SK-N-SH treated with all-trans-retinoic acid at 6 μM for 48 hours (cell line): ENCODE measurements at regions not wholly inside any gene's neighbourhood (a gene's known extent, or its start where the extent isn't known, plus 50 kb on each side); places are given as distances from the start of the nearest gene placed in this dataset.

Source experiments
- ESRRG ChIP-seq: fragments of 250-450 bp; sonication (Bioruptor Pico); IDR thresholded peaks from 2 replicates; pipeline ENCODE4 v1.6.1; 2021; ENCODE audit warnings: mild to moderate bottlenecking
- ISL1 ChIP-seq: fragments of 250-450 bp; sonication (Bioruptor Pico); IDR thresholded peaks from 2 replicates; pipeline ENCODE4 v2.1.2; 2022; ENCODE audit warnings: mild to moderate bottlenecking, moderate library complexity
- PPARA ChIP-seq: fragments of 250-450 bp; sonication (Bioruptor Pico); IDR thresholded peaks from 2 replicates; pipeline ENCODE4 v1.5.0; 2020; ENCODE audit warnings: mild to moderate bottlenecking, borderline replicate concordance
- RARB ChIP-seq: fragments of 250-450 bp; sonication (Bioruptor Pico); IDR thresholded peaks from 2 replicates; pipeline ENCODE4 v1.8.0; 2021; ENCODE audit warnings: mild to moderate bottlenecking, moderate library complexity
- TCF4 ChIP-seq: fragments of 250-450 bp; sonication (Bioruptor Pico); IDR thresholded peaks from 2 replicates; pipeline ENCODE4 v1.8.0; 2021; ENCODE audit warnings: mild to moderate bottlenecking, moderate library complexity, borderline replicate concordance
- TOX ChIP-seq: fragments of 250-450 bp; sonication (Bioruptor Pico); IDR thresholded peaks from 2 replicates; pipeline ENCODE4 v1.8.0; 2021; ENCODE audit warnings: mild to moderate bottlenecking, moderate library complexity, borderline replicate concordance
- ZC3H10 ChIP-seq: fragments of 250-450 bp; sonication (Bioruptor Pico); IDR thresholded peaks from 2 replicates; pipeline ENCODE4 v1.5.1; 2021; ENCODE audit warnings: mild to moderate bottlenecking, moderate library complexity
- ZNF70 ChIP-seq: fragments of 450-650 bp; formaldehyde crosslinking; IDR thresholded peaks from 2 replicates; pipeline ENCODE4 v1.5.0; 2020; ENCODE audit warnings: mild to moderate bottlenecking, moderate library complexity
- ZNF8 ChIP-seq: fragments of 450-650 bp; formaldehyde crosslinking; IDR thresholded peaks from 2 replicates; pipeline ENCODE4 v1.5.0; 2020; ENCODE audit warnings: mild to moderate bottlenecking, moderate library complexity
- TF ChIP-seq, protein P1 (sequence below): fragments of 250-450 bp; sonication (Bioruptor Pico); IDR thresholded peaks from 2 replicates; pipeline ENCODE4 v1.5.1; 2021; ENCODE audit warnings: mild to moderate bottlenecking, moderate library complexity
- TF ChIP-seq, protein P2 (sequence below): fragments of 250-450 bp; sonication (Bioruptor Pico); IDR thresholded peaks from 2 replicates; pipeline ENCODE4 v1.5.1; 2020; ENCODE audit warnings: low read depth, mild to moderate bottlenecking, moderate library complexity
- TF ChIP-seq, protein P3 (sequence below): fragments of 250-450 bp; sonication (Bioruptor Pico); IDR thresholded peaks from 2 replicates; pipeline ENCODE4 v1.8.0; 2021; ENCODE audit warnings: low read depth, mild to moderate bottlenecking, moderate library complexity, borderline replicate concordance

DNA sequence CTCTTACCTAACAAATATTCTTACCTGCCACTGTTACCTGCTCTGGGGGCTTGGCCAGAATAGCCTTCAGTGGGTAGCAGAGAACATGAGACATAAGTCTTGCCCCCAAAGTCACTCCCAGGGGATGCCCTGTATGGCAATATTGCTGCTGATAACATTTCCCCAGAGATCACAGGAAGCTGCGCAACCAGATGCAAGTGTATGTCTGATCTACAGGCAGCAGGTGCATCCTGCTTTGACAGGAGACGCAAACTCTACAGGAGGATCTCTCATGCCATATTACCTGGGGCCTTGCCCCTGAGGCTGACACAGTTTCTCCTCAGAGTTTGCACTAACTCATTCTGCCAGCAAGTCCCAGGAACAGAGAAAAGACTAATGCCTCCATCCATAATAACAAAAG lies 174.4 kb upstream of the LPP start:
- TF ChIP-seq, protein P1, sequence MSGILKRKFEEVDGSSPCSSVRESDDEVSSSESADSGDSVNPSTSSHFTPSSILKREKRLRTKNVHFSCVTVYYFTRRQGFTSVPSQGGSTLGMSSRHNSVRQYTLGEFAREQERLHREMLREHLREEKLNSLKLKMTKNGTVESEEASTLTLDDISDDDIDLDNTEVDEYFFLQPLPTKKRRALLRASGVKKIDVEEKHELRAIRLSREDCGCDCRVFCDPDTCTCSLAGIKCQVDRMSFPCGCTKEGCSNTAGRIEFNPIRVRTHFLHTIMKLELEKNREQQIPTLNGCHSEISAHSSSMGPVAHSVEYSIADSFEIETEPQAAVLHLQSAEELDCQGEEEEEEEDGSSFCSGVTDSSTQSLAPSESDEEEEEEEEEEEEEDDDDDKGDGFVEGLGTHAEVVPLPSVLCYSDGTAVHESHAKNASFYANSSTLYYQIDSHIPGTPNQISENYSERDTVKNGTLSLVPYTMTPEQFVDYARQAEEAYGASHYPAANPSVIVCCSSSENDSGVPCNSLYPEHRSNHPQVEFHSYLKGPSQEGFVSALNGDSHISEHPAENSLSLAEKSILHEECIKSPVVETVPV (CRISPR knock-in tag): no peak
- TF ChIP-seq PPARA (CRISPR knock-in tag) (no peak), ZNF70 (CRISPR knock-in tag) (no peak), ISL1 (CRISPR knock-in tag) (no peak), TOX (CRISPR knock-in tag) (no peak), RARB (CRISPR knock-in tag) (no peak), TCF4 (CRISPR knock-in tag) (no peak), ESRRG (CRISPR knock-in tag) (no peak), ZC3H10 (CRISPR knock-in tag) (no peak), ZNF8 (CRISPR knock-in tag) (no peak)
- TF ChIP-seq, protein P2, sequence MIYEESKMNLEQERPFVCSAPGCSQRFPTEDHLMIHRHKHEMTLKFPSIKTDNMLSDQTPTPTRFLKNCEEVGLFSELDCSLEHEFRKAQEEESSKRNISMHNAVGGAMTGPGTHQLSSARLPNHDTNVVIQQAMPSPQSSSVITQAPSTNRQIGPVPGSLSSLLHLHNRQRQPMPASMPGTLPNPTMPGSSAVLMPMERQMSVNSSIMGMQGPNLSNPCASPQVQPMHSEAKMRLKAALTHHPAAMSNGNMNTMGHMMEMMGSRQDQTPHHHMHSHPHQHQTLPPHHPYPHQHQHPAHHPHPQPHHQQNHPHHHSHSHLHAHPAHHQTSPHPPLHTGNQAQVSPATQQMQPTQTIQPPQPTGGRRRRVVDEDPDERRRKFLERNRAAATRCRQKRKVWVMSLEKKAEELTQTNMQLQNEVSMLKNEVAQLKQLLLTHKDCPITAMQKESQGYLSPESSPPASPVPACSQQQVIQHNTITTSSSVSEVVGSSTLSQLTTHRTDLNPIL (CRISPR knock-in tag): no peak
- TF ChIP-seq, protein P3, sequence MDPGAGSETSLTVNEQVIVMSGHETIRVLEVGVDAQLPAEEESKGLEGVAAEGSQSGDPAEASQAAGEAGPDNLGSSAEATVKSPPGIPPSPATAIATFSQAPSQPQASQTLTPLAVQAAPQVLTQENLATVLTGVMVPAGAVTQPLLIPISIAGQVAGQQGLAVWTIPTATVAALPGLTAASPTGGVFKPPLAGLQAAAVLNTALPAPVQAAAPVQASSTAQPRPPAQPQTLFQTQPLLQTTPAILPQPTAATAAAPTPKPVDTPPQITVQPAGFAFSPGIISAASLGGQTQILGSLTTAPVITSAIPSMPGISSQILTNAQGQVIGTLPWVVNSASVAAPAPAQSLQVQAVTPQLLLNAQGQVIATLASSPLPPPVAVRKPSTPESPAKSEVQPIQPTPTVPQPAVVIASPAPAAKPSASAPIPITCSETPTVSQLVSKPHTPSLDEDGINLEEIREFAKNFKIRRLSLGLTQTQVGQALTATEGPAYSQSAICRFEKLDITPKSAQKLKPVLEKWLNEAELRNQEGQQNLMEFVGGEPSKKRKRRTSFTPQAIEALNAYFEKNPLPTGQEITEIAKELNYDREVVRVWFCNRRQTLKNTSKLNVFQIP: no peak
